Thymus (tissue), 11 donors: ENCODE measurements at regions not wholly inside any gene's neighbourhood (a gene's known extent, or its start where the extent isn't known, plus 50 kb on each side); places are given as distances from the start of the nearest gene placed in this dataset.
A peak's percentile ranks its signal among the peaks of the same experiment; 100 is the strongest.

Experiments used
- DNase-seq, 9 donors: peaks; one replicate each; pipeline ENCODE4 v3.0.0-alpha.2; 2013; ENCODE audit warnings: low spot score in 9 of 9, low read depth in 6 of 9, missing footprints in 1 of 9
- H3K27ac ChIP-seq, 2 donors: one replicate each; pipeline ENCODE4 v1.5.1; 2013; ENCODE audit warnings: control low read depth in 1 of 2, low read depth in 1 of 2, low read length in 1 of 2, mild to moderate bottlenecking in 1 of 2, moderate library complexity in 1 of 2
- H3K27me3 ChIP-seq, 2 donors: one replicate each; pipeline ENCODE4 v1.5.1; 2013; ENCODE audit warnings: low read length in 1 of 2; ENCODE audit not compliant: control insufficient read depth in 2 of 2, insufficient read depth in 1 of 2
- H3K36me3 ChIP-seq, 2 donors: one replicate each; pipeline ENCODE4 v1.5.1; 2013; ENCODE audit warnings: low read length in 1 of 2, mild to moderate bottlenecking in 1 of 2, moderate library complexity in 1 of 2; ENCODE audit not compliant: control insufficient read depth in 2 of 2, insufficient read depth in 2 of 2
- H3K4me1 ChIP-seq, 2 donors: one replicate each; pipeline ENCODE4 v1.5.1; 2013; ENCODE audit warnings: low read length in 2 of 2; ENCODE audit not compliant: control insufficient read depth in 2 of 2, insufficient read depth in 2 of 2
- H3K4me3 ChIP-seq, 2 donors: one replicate each; pipeline ENCODE4 v1.5.1; 2013; ENCODE audit warnings: low read length in 2 of 2, control low read depth in 1 of 2, mild to moderate bottlenecking in 1 of 2
- H3K9me3 ChIP-seq, 2 donors: one replicate each; pipeline ENCODE4 v1.5.1; 2013; ENCODE audit warnings: low read length in 1 of 2, mild to moderate bottlenecking in 1 of 2; ENCODE audit not compliant: control insufficient read depth in 2 of 2, insufficient read depth in 1 of 2
- WGBS: extraction: QIAGEN DNeasy Blood & Tissue Kit; methylation state at CpG from one replicate; pipeline ENCODE4 v1.1.7; 2013; 5-methylcytosine and 5-hydroxymethylcytosine counted together
- donor health status: healthy.

GRCh38 chr2:123456416-123456815 lies 568.7 kb upstream of the CNTNAP5 start:
- Histone ChIP-seq H3K27me3 (no peaks in the 10 kb centered on the region), H3K27ac (no peak overlapping the region), H3K4me3 (no peak overlapping the region), H3K9me3 (no peaks in the 10 kb centered on the region), H3K4me1 (no peaks in the 10 kb centered on the region), H3K36me3 (no peaks in the 10 kb centered on the region)
- WGBS, result 90% methylated on average over 2 of the region's 2 CpGs
- DNase-seq, result no peak

DNA sequence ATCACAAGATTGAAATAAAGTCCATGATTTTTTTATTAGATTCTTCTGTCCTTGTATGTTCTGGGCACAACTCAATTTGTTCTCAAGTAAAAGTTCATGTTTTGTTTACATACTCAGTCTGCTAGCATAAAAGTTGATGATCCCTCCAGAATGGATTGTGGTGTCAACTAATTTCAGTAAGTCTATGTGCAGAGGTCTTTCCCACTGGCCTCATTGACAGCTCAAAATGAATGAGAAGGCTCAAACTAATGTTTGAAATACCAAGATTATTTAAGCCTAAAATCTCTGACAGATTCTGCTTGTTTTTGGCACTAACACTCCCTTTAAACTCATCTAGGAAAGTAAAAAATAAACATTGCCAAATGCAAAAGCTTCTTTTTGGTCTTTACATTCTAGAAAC lies 561.2 kb upstream of the CNTNAP5 start:
- Histone ChIP-seq H3K4me1 (no peaks in the 10 kb centered on the region), H3K36me3 (no peaks in the 10 kb centered on the region), H3K27me3 (no peaks in the 10 kb centered on the region), H3K4me3 (no peak overlapping the region), H3K9me3 (no peaks in the 10 kb centered on the region), H3K27ac (no peak overlapping the region)
- no peak for DNase-seq

GRCh38 chr2:123468071-123468470 lies 557.0 kb upstream of the CNTNAP5 start:
- Histone ChIP-seq H3K27ac (no peak overlapping the region), H3K27me3 (no peaks in the 10 kb centered on the region), H3K4me1 (no peaks in the 10 kb centered on the region), H3K9me3 (no peaks in the 10 kb centered on the region), H3K4me3 (no peak overlapping the region), H3K36me3 (no peaks in the 10 kb centered on the region)
- 0% methylated on average over 1 of the region's 1 CpG for WGBS
- no peak for DNase-seq

GRCh38 chr2:123481406-123481805 lies 543.7 kb upstream of the CNTNAP5 start:
- no peak overlapping the region for H3K4me3 ChIP-seq
- H3K27me3 ChIP-seq, result no peaks in the 10 kb centered on the region
- DNase-seq, result no peak
- H3K36me3 ChIP-seq, result no peaks in the 10 kb centered on the region
- no peak overlapping the region for H3K27ac ChIP-seq
- WGBS, result 88% methylated on average over 3 of the region's 3 CpGs
- no peaks in the 10 kb centered on the region for H3K4me1 ChIP-seq
- no peaks in the 10 kb centered on the region for H3K9me3 ChIP-seq

GRCh38 chr2:123485056-123485455 lies 540.0 kb upstream of the CNTNAP5 start:
- Histone ChIP-seq H3K27ac (no peak overlapping the region), H3K9me3 (no peaks in the 10 kb centered on the region), H3K4me1 (no peaks in the 10 kb centered on the region), H3K27me3 (no peaks in the 10 kb centered on the region), H3K4me3 (no peak overlapping the region), H3K36me3 (no peaks in the 10 kb centered on the region)
- WGBS, result 92% methylated on average over 1 of the region's 1 CpG
- no peak for DNase-seq

DNA sequence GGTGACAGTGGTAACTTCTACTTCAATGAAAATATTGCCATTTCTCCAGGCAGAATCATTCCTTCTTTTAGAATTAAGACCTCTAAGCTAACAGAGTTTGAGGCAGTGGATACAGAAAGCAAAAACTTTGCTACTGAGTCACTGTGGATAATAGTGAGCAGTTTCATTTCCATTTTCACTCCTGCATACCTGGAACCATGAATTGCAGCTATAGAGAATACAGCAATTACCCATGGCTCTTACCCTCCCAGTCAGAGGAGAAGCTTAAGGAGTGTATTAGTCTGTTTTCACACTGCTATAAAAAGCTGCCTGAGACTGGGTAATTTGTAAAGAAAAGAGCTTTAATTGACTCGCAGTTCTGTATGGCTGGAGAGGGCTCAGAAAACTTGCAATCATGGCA lies 531.4 kb upstream of the CNTNAP5 start:
- H3K27ac ChIP-seq, result no peak overlapping the region
- H3K4me1 ChIP-seq, result no peaks in the 10 kb centered on the region
- DNase-seq, result no peak
- H3K27me3 ChIP-seq, result no peaks in the 10 kb centered on the region
- H3K36me3 ChIP-seq, result no peaks in the 10 kb centered on the region
- no peak overlapping the region for H3K4me3 ChIP-seq
- WGBS, result 95% methylated on average over 1 of the region's 1 CpG
- no peaks in the 10 kb centered on the region for H3K9me3 ChIP-seq

- no peaks in the 10 kb centered on the region for H3K36me3 ChIP-seq
- H3K4me1 ChIP-seq, result no peaks in the 10 kb centered on the region
- H3K27me3 ChIP-seq, result no peaks in the 10 kb centered on the region
- H3K9me3 ChIP-seq, result no peaks in the 10 kb centered on the region
- no peak overlapping the region for H3K27ac ChIP-seq
- DNase-seq, result no peak
- 74% methylated on average over 3 of the region's 3 CpGs for WGBS
- no peak overlapping the region for H3K4me3 ChIP-seq
Measured at GRCh38 chr2:123495241-123495640, 529.8 kb upstream of the CNTNAP5 start.

DNA sequence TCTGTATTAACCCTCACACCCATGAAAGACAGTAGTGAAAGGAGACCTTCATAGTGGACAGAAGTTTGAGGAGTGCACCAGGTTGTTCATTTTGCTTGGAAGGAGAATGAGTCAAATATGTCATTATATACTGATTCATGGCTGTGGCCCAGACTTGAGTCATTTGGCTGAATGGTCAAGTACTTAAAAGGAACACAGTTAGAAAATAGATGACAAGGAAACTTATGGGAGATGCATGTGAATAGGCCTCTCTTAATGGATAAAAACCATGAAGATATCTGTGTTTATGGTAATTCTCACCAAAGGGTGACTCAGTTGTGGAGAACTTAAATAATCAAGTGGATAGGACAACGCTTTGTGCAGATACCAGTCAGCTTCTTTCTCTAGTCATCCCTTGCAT lies 524.7 kb upstream of the CNTNAP5 start:
- Histone ChIP-seq H3K27ac (no peak overlapping the region), H3K4me1 (no peaks in the 10 kb centered on the region), H3K36me3 (no peaks in the 10 kb centered on the region), H3K9me3 (no peaks in the 10 kb centered on the region), H3K27me3 (no peaks in the 10 kb centered on the region), H3K4me3 (no peak overlapping the region)
- no peak for DNase-seq
- WGBS, result 88% methylated on average over 1 of the region's 1 CpG

GRCh38 chr2:123500988-123501387 lies 524.1 kb upstream of the CNTNAP5 start:
- WGBS, result 84% methylated on average over 2 of the region's 2 CpGs
- H3K4me1 ChIP-seq, result no peaks in the 10 kb centered on the region
- H3K36me3 ChIP-seq, result no peaks in the 10 kb centered on the region
- no peak overlapping the region for H3K27ac ChIP-seq
- no peak overlapping the region for H3K4me3 ChIP-seq
- H3K9me3 ChIP-seq, result no peaks in the 10 kb centered on the region
- DNase-seq, result peak in 1 of 9 donors; percentile 0
- H3K27me3 ChIP-seq, result no peaks in the 10 kb centered on the region

- H3K27me3 ChIP-seq, result no peaks in the 10 kb centered on the region
- H3K27ac ChIP-seq, result no peak overlapping the region
- H3K36me3 ChIP-seq, result no peaks in the 10 kb centered on the region
- H3K4me3 ChIP-seq, result no peak overlapping the region
- 83% methylated on average over 4 of the region's 4 CpGs for WGBS
- DNase-seq, result no peak
- H3K9me3 ChIP-seq, result no peaks in the 10 kb centered on the region
- H3K4me1 ChIP-seq, result no peaks in the 10 kb centered on the region
Measured at GRCh38 chr2:123502931-123503330, 522.2 kb upstream of the CNTNAP5 start.
